ENCODE measurements at regions not wholly inside any gene's neighbourhood (a gene's known extent, or its start where the extent isn't known, plus 50 kb on each side); places are given as distances from the start of the nearest gene placed in this dataset.

GRCh38 chrY:19026631-19027030 is 253.1 kb upstream of the HSFY2 start:
- Histone ChIP-seq H3K36me3 (no peaks in the 10 kb centered on the region), H3K9me3 (no peaks in the 10 kb centered on the region), H3K4me1 (no peaks in the 10 kb centered on the region), H3K27me3 (no peaks in the 10 kb centered on the region), H3K27ac (no peak overlapping the region), H3K4me3 (no peak overlapping the region)
- no peak for DNase-seq (ENCODE audit: low spot score in 2 of 2)
- no peak for TF ChIP-seq CTCF (IDR thresholded peaks at IDR 0.05)
- TF ChIP-seq POLR2A (IDR thresholded peaks at IDR 0.05) = no peak
- no CpG with 5 or more reads among the region's 3 CpGs for WGBS

- no peak for DNase-seq (ENCODE audit: low spot score in 2 of 2)
- no CpG with 5 or more reads among the region's 2 CpGs for WGBS
- TF ChIP-seq EP300 (IDR thresholded peaks at IDR 0.05) (no peak), POLR2AphosphoS5 (IDR thresholded peaks at IDR 0.05) (no peak), POLR2A (IDR thresholded peaks at IDR 0.05) (no peak), CTCF (IDR thresholded peaks at IDR 0.05) (no peak)
These were observed 250.4 kb upstream of the HSFY2 start for GRCh38 chrY:19023934-19024333.

GRCh38 chrY:19020193-19020592 is 246.7 kb upstream of the HSFY2 start:
- TF ChIP-seq POLR2AphosphoS5 (IDR thresholded peaks at IDR 0.05) (no peak), CTCF (IDR thresholded peaks at IDR 0.05) (no peak), EP300 (IDR thresholded peaks at IDR 0.05) (no peak), POLR2A (IDR thresholded peaks at IDR 0.05) (no peak)
- DNase-seq (ENCODE audit: low spot score in 2 of 2) = no peak
- no peak overlapping the region for H3K4me3 ChIP-seq
- no peaks in the 10 kb centered on the region for H3K9me3 ChIP-seq
- H3K36me3 ChIP-seq = no peaks in the 10 kb centered on the region
- H3K4me1 ChIP-seq = no peaks in the 10 kb centered on the region
- no peak overlapping the region for H3K27ac ChIP-seq
- H3K27me3 ChIP-seq = no peaks in the 10 kb centered on the region
- no CpG with 5 or more reads among the region's 4 CpGs for WGBS

More at GRCh38 chrY:19023934-19024333, 250.4 kb upstream of the HSFY2 start:
- Histone ChIP-seq H3K27me3 (no peaks in the 10 kb centered on the region), H3K27ac (no peak overlapping the region), H3K9me3 (no peaks in the 10 kb centered on the region), H3K4me1 (no peaks in the 10 kb centered on the region), H3K4me3 (no peak overlapping the region), H3K36me3 (no peaks in the 10 kb centered on the region)

- WGBS = no CpG with 5 or more reads among the region's 5 CpGs
- DNase-seq (ENCODE audit: low spot score in 2 of 2) = no peak
- no peaks in the 10 kb centered on the region for H3K9me3 ChIP-seq
- no peaks in the 10 kb centered on the region for H3K36me3 ChIP-seq
- no peak overlapping the region for H3K27ac ChIP-seq
- no peaks in the 10 kb centered on the region for H3K27me3 ChIP-seq
- TF ChIP-seq POLR2AphosphoS5 (IDR thresholded peaks at IDR 0.05) = no peak
- TF ChIP-seq CTCF (IDR thresholded peaks at IDR 0.05) = no peak
- TF ChIP-seq POLR2A (IDR thresholded peaks at IDR 0.05) = no peak
- no peak for TF ChIP-seq EP300 (IDR thresholded peaks at IDR 0.05)
- no peak overlapping the region for H3K4me3 ChIP-seq
- no peaks in the 10 kb centered on the region for H3K4me1 ChIP-seq
These were observed 243.5 kb upstream of the HSFY2 start for GRCh38 chrY:19016990-19017389.

DNA sequence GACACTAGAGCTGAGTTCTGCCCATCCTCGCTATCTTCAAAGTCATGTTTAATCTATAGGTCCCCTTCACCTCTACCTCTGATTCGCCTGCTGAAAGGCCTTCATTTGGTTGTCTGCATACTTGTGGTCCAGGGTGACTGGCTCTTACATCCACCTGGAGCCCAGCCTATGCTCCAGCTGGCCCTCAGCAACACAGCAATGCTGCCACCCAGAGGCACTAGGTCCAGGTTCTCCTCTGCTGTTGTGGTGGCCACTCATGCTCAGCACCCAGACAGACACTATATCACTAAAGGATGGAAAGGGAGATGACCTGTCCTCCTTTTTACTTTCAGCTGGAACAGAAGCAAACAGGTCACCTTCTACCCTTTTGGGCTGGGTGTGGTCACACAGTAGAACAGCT is 242.3 kb upstream of the HSFY2 start:
- DNase-seq (ENCODE audit: low spot score in 2 of 2) = no peak
- H3K36me3 ChIP-seq = no peaks in the 10 kb centered on the region
- no peaks in the 10 kb centered on the region for H3K4me1 ChIP-seq
- no CpG with 5 or more reads among the region's 2 CpGs for WGBS
- H3K27me3 ChIP-seq = no peaks in the 10 kb centered on the region
- no peaks in the 10 kb centered on the region for H3K9me3 ChIP-seq
- H3K27ac ChIP-seq = no peak overlapping the region
- no peak overlapping the region for H3K4me3 ChIP-seq
- TF ChIP-seq POLR2AphosphoS5 (IDR thresholded peaks at IDR 0.05) = no peak

DNA sequence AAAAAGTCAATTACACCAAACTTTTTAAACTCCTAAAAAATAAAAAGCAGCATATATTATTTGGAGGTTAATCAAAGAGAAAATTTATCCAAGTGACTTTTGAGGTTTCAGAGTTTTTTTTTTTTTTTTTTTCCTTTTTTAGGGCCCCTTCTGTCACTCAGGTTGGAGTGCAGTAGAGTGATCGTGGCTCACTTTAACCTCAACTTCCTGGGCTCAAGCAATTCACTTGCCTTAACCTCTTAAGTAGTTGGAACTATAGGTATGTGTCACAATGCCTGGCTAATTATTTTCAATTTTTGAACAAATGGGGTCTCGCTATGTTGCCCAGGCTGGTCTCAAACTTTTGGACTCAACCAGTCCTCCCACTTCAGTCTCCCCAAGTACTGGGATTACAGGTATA is 241.7 kb upstream of the HSFY2 start:
- DNase-seq (ENCODE audit: low spot score in 2 of 2) = no peak
- TF ChIP-seq POLR2AphosphoS5 (IDR thresholded peaks at IDR 0.05) (no peak), POLR2A (IDR thresholded peaks at IDR 0.05) (no peak), CTCF (IDR thresholded peaks at IDR 0.05) (no peak), EP300 (IDR thresholded peaks at IDR 0.05) (no peak)
- no peaks in the 10 kb centered on the region for H3K36me3 ChIP-seq
- H3K27me3 ChIP-seq = no peaks in the 10 kb centered on the region
- no peaks in the 10 kb centered on the region for H3K9me3 ChIP-seq
- H3K4me1 ChIP-seq = no peaks in the 10 kb centered on the region
- no CpG with 5 or more reads among the region's 2 CpGs for WGBS
- H3K27ac ChIP-seq = no peak overlapping the region
- no peak overlapping the region for H3K4me3 ChIP-seq
